ENCODE measurements at regions not wholly inside any gene's neighbourhood (a gene's known extent, or its start where the extent isn't known, plus 50 kb on each side); places are given as distances from the start of the nearest gene placed in this dataset.

DNA sequence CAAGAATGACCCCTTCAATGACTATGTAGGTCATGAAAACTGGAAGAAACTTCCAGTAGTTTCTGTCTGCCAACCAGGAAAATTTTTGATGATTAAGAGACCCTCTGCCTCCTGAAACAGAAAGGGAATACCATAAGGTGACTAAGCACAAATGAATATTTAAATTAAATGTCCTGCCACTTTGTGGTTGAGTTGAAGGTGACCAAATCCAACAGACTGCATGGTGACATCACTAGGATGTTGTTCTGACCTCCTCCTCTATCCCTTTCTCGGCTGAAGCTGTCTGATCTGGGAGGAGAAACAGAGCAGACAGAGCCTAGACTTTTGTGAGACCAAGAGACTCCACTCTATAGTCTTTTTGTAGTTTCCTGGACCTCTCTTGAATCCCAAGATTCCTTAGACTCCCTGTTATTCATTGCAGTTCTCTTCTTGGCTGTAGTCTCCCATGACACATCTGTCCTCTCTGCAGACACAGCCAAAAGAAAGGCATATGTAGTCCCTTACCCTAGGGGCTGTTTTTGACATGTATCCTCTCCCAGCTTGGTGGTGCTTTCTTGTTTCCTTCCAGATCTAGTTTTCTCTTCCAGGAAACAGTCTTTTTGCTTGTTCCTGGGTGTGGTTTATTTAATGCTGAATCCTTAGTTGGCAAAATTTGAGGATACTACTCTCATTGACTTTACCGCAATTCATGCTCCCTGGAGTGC is 55.2 kb upstream of the UBE3A start:
- TF ChIP-seq, protein P1, sequence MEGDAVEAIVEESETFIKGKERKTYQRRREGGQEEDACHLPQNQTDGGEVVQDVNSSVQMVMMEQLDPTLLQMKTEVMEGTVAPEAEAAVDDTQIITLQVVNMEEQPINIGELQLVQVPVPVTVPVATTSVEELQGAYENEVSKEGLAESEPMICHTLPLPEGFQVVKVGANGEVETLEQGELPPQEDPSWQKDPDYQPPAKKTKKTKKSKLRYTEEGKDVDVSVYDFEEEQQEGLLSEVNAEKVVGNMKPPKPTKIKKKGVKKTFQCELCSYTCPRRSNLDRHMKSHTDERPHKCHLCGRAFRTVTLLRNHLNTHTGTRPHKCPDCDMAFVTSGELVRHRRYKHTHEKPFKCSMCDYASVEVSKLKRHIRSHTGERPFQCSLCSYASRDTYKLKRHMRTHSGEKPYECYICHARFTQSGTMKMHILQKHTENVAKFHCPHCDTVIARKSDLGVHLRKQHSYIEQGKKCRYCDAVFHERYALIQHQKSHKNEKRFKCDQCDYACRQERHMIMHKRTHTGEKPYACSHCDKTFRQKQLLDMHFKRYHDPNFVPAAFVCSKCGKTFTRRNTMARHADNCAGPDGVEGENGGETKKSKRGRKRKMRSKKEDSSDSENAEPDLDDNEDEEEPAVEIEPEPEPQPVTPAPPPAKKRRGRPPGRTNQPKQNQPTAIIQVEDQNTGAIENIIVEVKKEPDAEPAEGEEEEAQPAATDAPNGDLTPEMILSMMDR (IDR thresholded peaks at IDR 0.05; ENCODE audit: low read depth, low read length): no peak
- no peak for DNase-seq (ENCODE audit: extremely low read depth, low read depth)

DNA sequence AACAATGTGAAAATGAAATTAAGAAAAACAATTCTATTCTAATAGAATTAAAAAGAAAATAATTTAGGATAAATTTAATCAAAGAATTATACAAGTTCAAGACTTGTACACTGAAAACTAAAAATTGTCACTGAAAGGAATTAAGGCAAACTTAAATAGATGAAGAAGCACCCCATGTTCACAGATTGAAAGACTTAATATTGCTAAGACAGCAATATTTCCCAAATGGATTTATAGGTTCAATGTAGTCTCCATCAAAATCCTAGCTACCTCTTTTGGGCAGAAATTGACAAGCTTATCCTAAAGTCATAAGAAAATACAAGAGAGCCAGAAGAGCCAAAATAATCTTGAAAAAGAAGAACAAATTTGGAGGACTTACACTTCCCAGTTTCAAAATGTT is 53.5 kb upstream of the UBE3A start:
- TF ChIP-seq, protein P1 (IDR thresholded peaks at IDR 0.05; ENCODE audit: low read depth, low read length): no peak
- no peak for DNase-seq (ENCODE audit: extremely low read depth, low read depth)

Measured in AG09319 (cell line).